DND-41 (cell line): ENCODE measurements at regions not wholly inside any gene's neighbourhood (a gene's known extent, or its start where the extent isn't known, plus 50 kb on each side); places are given as distances from the start of the nearest gene placed in this dataset.

ENCODE experiments used
- CTCF ChIP-seq: IDR thresholded peaks from 2 replicates; pipeline ENCODE4 v1.5.1; 2012; ENCODE audit warnings: borderline replicate concordance, low read length, moderate library complexity, mild to moderate bottlenecking; ENCODE audit not compliant: poor library complexity, severe bottlenecking; ENCODE audit errors: extremely low read depth
- EZH2 ChIP-seq: IDR thresholded peaks from 3 replicates; pipeline ENCODE4 v1.6.1; 2012; ENCODE audit warnings: borderline replicate concordance, low read depth, mild to moderate bottlenecking, moderate library complexity, low read length, inconsistent platforms; ENCODE audit not compliant: severe bottlenecking

DNA sequence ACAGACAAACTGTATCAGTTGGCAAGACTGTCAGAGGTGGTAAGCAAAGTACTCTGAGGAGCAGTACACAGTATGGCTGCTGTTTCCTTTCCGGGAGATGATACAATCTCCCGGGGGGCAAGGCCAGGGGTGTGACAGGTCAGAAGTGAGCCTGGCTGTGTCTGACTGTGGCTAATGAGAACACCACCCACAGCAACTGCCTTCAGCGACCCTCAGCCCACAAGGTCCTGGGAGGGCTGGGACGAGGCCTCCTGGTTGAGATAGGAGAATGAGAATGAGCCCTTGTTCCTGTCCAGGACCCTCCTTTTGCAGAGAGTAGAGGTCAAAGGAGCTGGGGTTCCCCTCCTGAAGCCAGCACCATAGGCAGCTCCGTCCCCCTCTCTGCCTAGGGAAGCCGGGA lies 421.7 kb downstream of the TCERG1L start:
- TF ChIP-seq CTCF (no peak), EZH2 (no peak)
